Neural cell (in vitro differentiated cells): ENCODE measurements at regions not wholly inside any gene's neighbourhood (a gene's known extent, or its start where the extent isn't known, plus 50 kb on each side); places are given as distances from the start of the nearest gene placed in this dataset.

Experiments used
- H2AFZ ChIP-seq: fragments of 200-600, 300-800 bp; sonication (generic), shearing (Covaris generic); 2 replicates; pipeline ENCODE4 v1.6.0; 2014; ENCODE audit warnings: low read depth, mild to moderate bottlenecking, antibody characterized with exemption, low read length, moderate library complexity
- H3F3A ChIP-seq: fragments of 200-600 bp; shearing (Covaris generic); 2 replicates; pipeline ENCODE4 v1.6.1; 2016; ENCODE audit warnings: mild to moderate bottlenecking, moderate library complexity, mixed read lengths, antibody characterized with exemption, low read length; ENCODE audit not compliant: insufficient read depth, poor library complexity, severe bottlenecking
- H3K27ac ChIP-seq: fragments of 200-600, 300-800 bp; sonication (generic), shearing (Covaris generic); 2 replicates; pipeline ENCODE4 v1.5.1; 2014; ENCODE audit warnings: mild to moderate bottlenecking, low read length, moderate library complexity
- H3K27me3 ChIP-seq: fragments of 300-800, 200-600 bp; sonication (generic), shearing (Covaris generic); 2 replicates; pipeline ENCODE4 v1.6.0; 2014; ENCODE audit warnings: mild to moderate bottlenecking, low read depth, low read length, moderate library complexity; ENCODE audit not compliant: insufficient read depth
- H3K36me3 ChIP-seq: fragments of 300-800, 200-600 bp; sonication (generic), shearing (Covaris generic); 2 replicates; pipeline ENCODE4 v1.5.1; 2014; ENCODE audit warnings: mild to moderate bottlenecking, antibody characterized with exemption, low read length, moderate library complexity; ENCODE audit not compliant: insufficient read depth
- H3K4me2 ChIP-seq: fragments of 300-800, 200-600 bp; sonication (generic), shearing (Covaris generic); 2 replicates; pipeline ENCODE4 v1.6.0; 2014; ENCODE audit warnings: mild to moderate bottlenecking, low read length
- H3K4me3 ChIP-seq: fragments of 300-800, 200-600 bp; sonication (generic), shearing (Covaris generic); 2 replicates; pipeline ENCODE4 v1.5.1; 2014; ENCODE audit warnings: mild to moderate bottlenecking, low read length, moderate library complexity
- H3K79me2 ChIP-seq: fragments of 200-600 bp; shearing (Covaris generic); replicated peaks from 2 replicates; pipeline ENCODE4 v1.6.0; 2014; ENCODE audit warnings: mild to moderate bottlenecking, low read length, moderate library complexity; ENCODE audit not compliant: insufficient read depth
- H3K9ac ChIP-seq: fragments of 300-800, 200-600 bp; sonication (generic), shearing (Covaris generic); 2 replicates; pipeline ENCODE4 v1.6.1; 2016; ENCODE audit warnings: mild to moderate bottlenecking, low read length, mixed read lengths
- H3K9me2 ChIP-seq: fragments of 200-600 bp; shearing (Covaris generic); 2 replicates; pipeline ENCODE4 v1.6.1; 2016; ENCODE audit warnings: mild to moderate bottlenecking, low read length, mixed read lengths; ENCODE audit not compliant: insufficient read depth
- H3K9me3 ChIP-seq: fragments of 200-600, 300-800 bp; sonication (generic), shearing (Covaris generic); 2 replicates; pipeline ENCODE4 v1.6.1; 2016; ENCODE audit warnings: mild to moderate bottlenecking, mixed run types, low read length, moderate library complexity, mixed read lengths
- H4K20me1 ChIP-seq: fragments of 200-600 bp; shearing (Covaris generic); 2 replicates; pipeline ENCODE4 v1.6.1; 2016; ENCODE audit warnings: mild to moderate bottlenecking, mixed run types; ENCODE audit not compliant: insufficient read depth
- CTCF ChIP-seq: fragments of 450-650 bp; IDR thresholded peaks from 2 replicates; pipeline ENCODE4 v1.5.1; 2014; ENCODE audit warnings: antibody characterized with exemption, mild to moderate bottlenecking, moderate library complexity; ENCODE audit not compliant: poor library complexity, severe bottlenecking
- EP300 ChIP-seq: fragments of 450-650 bp; conservative IDR thresholded peaks from 2 replicates; pipeline ENCODE4 v1.6.1; 2014; ENCODE audit warnings: antibody characterized with exemption, mild to moderate bottlenecking, moderate library complexity; ENCODE audit not compliant: poor library complexity, severe bottlenecking
- EZH2 ChIP-seq: fragments of 200-600, 300-800 bp; shearing (Covaris generic), sonication (generic); IDR thresholded peaks from 2 replicates; pipeline ENCODE4 v1.6.1; 2014; ENCODE audit warnings: antibody characterized with exemption, low read length, borderline replicate concordance, mild to moderate bottlenecking; ENCODE audit not compliant: insufficient read depth, poor library complexity, severe bottlenecking
- MXI1 ChIP-seq: fragments of 450-650 bp; conservative IDR thresholded peaks from 2 replicates; pipeline ENCODE4 v1.6.1; 2014; ENCODE audit warnings: antibody characterized with exemption, mild to moderate bottlenecking; ENCODE audit not compliant: poor library complexity, severe bottlenecking
- POLR2AphosphoS5 ChIP-seq: IDR thresholded peaks from 2 replicates; pipeline ENCODE4 v1.6.1; 2012
- RAD21 ChIP-seq: fragments of 450-650 bp; conservative IDR thresholded peaks from 2 replicates; pipeline ENCODE4 v1.6.1; 2014; ENCODE audit warnings: antibody characterized with exemption, mild to moderate bottlenecking, moderate library complexity
- REST ChIP-seq: IDR thresholded peaks from 2 replicates; pipeline ENCODE4 v1.6.1; 2012; ENCODE audit warnings: borderline replicate concordance
- SMC3 ChIP-seq: fragments of 450-650 bp; conservative IDR thresholded peaks from 2 replicates; pipeline ENCODE4 v1.6.1; 2014; ENCODE audit warnings: antibody characterized with exemption, mild to moderate bottlenecking, moderate library complexity; ENCODE audit not compliant: poor library complexity
- TAF1 ChIP-seq: IDR thresholded peaks from 2 replicates; pipeline ENCODE4 v1.6.1; 2012; ENCODE audit warnings: low read depth

- H3K9me3 ChIP-seq: no peaks in the 10 kb centered on the region
- no peaks in the 10 kb centered on the region for H3K79me2 ChIP-seq
- no peak overlapping the region for H3K9ac ChIP-seq
- H3K4me2 ChIP-seq: no peak overlapping the region
- H3K27me3 ChIP-seq: no peaks in the 10 kb centered on the region
- H3K4me3 ChIP-seq: no peak overlapping the region
- H3F3A ChIP-seq: no peaks in the 10 kb centered on the region
- H3K36me3 ChIP-seq: no peaks in the 10 kb centered on the region
- H3K27ac ChIP-seq: no peak overlapping the region
- no peaks in the 10 kb centered on the region for H4K20me1 ChIP-seq
- TF ChIP-seq REST (no peak), MXI1 (no peak), EZH2 (no peak)
- no peaks in the 10 kb centered on the region for H3K9me2 ChIP-seq
- H2AFZ ChIP-seq: no peak overlapping the region
Measured at GRCh38 chr2:217599906-217600305, 402.9 kb downstream of the TNS1 start.

DNA sequence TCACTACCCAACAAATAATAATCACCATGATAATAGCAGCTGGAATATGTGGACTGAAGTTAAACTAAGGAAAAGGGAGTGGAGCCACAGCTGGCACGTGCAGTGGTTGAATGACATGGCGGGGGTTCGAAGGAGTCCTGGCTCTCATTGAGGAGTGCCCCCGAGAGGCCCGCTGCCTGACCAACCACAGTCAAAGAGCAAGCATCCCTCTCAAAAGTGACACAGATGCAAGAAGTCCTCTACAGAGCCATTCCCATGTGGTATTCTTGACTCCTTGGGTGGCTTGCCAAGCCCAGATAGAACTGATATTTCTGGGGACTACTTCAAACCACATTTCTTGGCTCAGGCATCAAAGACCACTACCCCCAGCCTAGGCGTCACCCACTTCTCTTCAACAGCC is 405.1 kb downstream of the TNS1 start:
- no peak overlapping the region for H3K4me2 ChIP-seq
- H3K79me2 ChIP-seq: no peaks in the 10 kb centered on the region
- H3K27ac ChIP-seq: no peak overlapping the region
- H2AFZ ChIP-seq: no peak overlapping the region
- H4K20me1 ChIP-seq: no peaks in the 10 kb centered on the region
- no peak overlapping the region for H3K9ac ChIP-seq
- no peaks in the 10 kb centered on the region for H3F3A ChIP-seq
- H3K9me2 ChIP-seq: no peaks in the 10 kb centered on the region
- TF ChIP-seq TAF1 (no peak), MXI1 (no peak), CTCF (no peak), EZH2 (no peak), RAD21 (no peak), EP300 (no peak), SMC3 (no peak), POLR2AphosphoS5 (no peak), REST (no peak)
- no peaks in the 10 kb centered on the region for H3K27me3 ChIP-seq
- no peaks in the 10 kb centered on the region for H3K36me3 ChIP-seq
- no peak overlapping the region for H3K4me3 ChIP-seq
- no peaks in the 10 kb centered on the region for H3K9me3 ChIP-seq
